H1 (cell line): ENCODE measurements at regions not wholly inside any gene's neighbourhood (a gene's known extent, or its start where the extent isn't known, plus 50 kb on each side); places are given as distances from the start of the nearest gene placed in this dataset.

Source experiments
- HDAC2 ChIP-seq, 2 experiments: fragments of 300-600 bp in 1 of 2; sonication (generic) in 1 of 2; IDR thresholded peaks; 2 replicates each; pipeline ENCODE4 v1.6.1; 2011 to 2012; ENCODE audit warnings: low read depth in 2 of 2, low read length in 2 of 2, mild to moderate bottlenecking in 2 of 2, moderate library complexity in 2 of 2, borderline replicate concordance in 1 of 2, inconsistent platforms in 1 of 2
- KDM5A ChIP-seq: fragments of 200-600 bp; IDR thresholded peaks from 2 replicates; pipeline ENCODE4 v1.7.1; 2012; ENCODE audit warnings: mild to moderate bottlenecking, low read length, inconsistent platforms, mixed read lengths
- RAD21 ChIP-seq, 2 experiments: IDR thresholded peaks in 1 of 2; conservative IDR thresholded peaks in 1 of 2; 2 replicates each; pipeline ENCODE4 v1.6.1; 2011; ENCODE audit warnings: low read depth in 2 of 2, low read length in 2 of 2, improper control_type of control experiment in 1 of 2, inconsistent platforms in 1 of 2, mild to moderate bottlenecking in 1 of 2, moderate library complexity in 1 of 2
- RFX5 ChIP-seq: IDR thresholded peaks from 2 replicates; pipeline ENCODE4 v1.6.1; 2011; ENCODE audit warnings: low read depth, low read length, improper control_type of control experiment, borderline replicate concordance
- SRF ChIP-seq: IDR thresholded peaks from 2 replicates; pipeline ENCODE4 v1.6.1; 2011; ENCODE audit warnings: mild to moderate bottlenecking, low read depth, low read length, moderate library complexity
- TBP ChIP-seq: IDR thresholded peaks from 2 replicates; pipeline ENCODE4 v1.6.1; 2011; ENCODE audit warnings: low read depth, low read length, improper control_type of control experiment

GRCh38 chr3:102053375-102053989 lies 204.2 kb downstream of the NFKBIZ start (continued):
- TF ChIP-seq TBP (no peak), RAD21 (IDR thresholded peaks at IDR 0.05 in 1 of 2, conservative IDR thresholded peaks at IDR 0.05 in 1 of 2; ENCODE audit: low read depth in 2 of 2, low read length in 2 of 2) (no peak), KDM5A (no peak), RFX5 (no peak), HDAC2 (IDR thresholded peaks at IDR 0.05; ENCODE audit: borderline replicate concordance in 1 of 2, low read depth in 2 of 2, low read length in 2 of 2) (no peak), SRF (no peak)
